ENCODE measurements at regions not wholly inside any gene's neighbourhood (a gene's known extent, or its start where the extent isn't known, plus 50 kb on each side); places are given as distances from the start of the nearest gene placed in this dataset.

DNA sequence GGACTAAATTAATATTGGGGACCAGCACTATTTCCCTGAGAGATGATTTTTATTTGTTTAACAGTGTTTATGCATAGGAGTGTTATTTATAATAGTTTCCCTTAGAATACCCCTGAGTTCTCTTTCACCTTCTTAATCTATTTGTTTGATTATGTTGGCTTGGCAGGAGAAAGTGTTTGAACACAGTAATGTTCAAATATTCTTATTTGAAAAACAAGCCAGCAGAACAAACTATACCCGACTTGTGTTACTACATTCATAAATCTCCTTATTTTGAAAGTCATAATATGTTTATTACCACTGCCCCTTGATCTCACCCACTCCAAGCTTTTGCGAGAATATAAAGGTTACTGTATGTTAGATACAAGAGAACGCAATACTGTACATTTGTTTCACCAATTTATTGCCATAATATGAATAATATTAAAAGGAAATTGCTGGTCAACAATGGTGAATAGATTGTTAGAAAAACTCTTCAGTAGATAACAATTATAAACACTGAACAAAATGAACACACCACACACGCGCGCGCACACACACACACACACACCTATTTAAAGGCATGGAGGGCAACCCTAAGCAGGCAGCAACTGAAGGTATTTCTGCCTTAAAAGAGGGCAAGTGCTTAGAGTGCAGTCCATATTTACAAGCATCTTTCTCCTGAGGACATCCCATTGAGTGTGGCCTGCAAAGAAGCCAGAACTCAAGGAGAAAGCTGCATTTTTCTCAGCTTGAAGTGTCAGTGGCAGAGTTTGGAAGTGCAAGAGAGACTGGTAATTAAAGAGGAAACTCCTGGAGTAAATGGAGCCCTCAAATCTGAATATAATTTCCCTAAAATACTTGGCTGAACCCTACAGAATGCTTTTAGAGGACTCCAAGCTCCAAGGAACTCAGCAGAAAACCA lies 279.4 kb upstream of the MAN1A1 start:
- DNase-seq = no peak

DNA sequence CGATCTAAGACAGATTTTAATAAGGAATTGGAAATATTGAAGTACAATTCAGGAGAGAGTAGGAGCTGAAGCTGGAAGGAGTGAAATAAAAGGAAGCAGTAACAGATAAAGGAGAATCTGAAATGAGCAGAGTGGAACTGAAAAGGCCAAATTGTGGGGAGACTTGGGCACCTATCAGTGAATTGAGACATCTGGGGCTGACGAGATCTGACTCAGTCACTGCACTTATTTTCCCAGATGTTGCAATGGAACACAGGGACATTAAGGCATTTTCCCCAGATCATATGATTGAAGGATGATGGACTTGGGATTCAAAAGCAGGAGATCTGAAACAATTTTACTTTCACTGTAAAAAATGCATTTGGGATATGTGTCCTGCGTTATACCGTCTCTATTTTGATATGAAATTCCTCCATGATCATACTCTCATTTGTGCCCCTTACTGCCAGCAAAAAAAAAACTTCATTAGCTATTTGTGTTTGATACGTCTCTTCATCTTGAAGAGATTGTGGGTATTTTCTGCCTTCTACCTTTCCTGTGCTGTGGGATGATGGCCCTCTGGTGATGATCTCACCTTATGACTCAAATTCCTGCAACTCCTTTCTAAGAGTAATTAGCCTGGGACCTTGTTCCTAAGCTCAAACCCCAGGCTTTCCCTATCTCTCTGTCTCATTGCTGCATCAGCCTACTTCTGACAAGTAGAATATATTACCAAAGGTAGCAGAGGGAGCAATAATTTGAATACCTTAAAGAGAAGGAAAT lies 278.5 kb upstream of the MAN1A1 start:
- peak; percentile 49 for DNase-seq

DNA sequence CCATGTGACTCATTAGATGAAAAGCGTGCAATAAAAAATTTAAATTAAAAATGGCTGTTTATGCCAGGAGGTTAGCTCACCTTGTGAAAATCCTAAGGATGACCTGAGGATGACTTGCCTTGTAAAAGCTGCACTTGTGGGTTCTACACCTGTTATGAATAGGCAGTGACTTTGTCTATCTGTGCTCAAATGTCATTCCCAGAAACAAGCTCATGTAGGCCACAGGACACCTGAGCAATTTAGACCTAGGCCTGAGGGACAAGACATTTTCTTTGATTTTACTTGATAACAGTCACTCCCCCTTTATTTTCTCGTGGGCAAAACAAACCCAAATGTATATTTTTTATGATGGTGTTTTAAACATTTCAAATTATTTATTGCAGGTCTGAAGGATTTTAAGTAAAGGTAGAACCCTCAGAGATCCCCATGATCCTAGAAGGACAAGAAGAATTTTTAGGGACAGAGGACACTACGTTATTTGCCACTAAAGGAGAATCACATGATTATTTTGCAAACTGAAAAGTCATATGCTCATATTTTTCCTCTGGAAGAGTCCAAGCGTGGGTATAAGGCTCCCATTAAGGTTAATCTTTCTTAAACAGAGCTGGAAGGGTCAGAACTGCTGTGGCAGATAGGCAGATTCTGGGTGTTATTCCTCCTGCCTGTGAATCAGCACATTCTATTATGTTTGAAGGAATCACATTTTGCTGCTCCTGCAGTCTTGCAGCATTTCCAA lies 277.5 kb upstream of the MAN1A1 start:
- no peak for DNase-seq

DNA sequence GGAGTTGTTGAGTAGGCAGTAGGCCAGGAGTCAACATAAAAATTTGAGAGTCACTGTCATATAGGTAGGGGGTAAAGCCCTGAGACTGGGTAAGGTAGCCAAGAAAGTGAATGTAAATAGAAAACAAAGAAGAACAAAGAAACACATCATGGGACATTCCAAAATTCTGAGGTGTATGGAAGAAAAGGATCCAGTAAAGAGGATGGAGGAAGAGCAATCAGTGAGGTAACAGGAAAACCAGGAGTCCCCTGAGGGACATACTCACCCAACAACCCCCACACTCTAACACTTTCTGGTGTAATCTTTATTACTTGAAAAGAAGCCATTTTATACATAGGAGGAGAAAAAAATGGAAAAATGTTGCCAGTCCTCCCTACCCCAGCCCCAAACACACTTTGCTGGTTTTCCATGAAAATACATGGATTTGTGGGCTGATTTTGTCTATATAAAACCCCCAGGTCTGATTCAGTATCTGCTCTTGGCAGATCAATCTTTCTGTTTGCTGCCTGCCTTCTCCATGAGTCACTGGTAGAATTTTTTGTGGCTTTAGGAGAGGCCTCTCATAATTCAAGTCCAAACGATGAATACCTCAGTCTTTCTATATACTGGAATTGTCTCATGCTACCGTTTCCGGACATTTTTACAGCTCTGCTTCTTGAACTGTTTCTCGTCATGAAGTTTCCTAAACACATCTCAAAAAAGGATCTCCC lies 271.4 kb upstream of the MAN1A1 start:
- peak; percentile 99 for DNase-seq

DNA sequence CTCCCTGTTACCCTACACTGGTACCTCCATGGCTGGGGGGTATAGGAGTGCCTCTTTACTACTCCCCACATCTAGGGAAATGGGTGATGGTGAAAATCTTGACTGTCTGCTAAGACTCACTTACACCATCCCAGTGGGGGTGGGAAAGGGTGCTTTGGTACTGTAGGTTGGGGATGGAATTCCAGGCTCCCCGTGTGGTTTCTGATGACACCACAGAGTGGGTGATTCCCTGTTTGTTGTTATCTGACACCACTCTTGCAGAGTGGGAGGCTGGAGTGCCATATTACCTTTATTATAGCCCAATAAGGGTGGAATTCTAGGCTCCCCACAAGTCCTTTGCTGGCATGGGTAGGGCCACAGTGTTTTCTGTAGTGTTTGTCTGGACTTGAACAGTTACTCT lies 264.6 kb upstream of the MAN1A1 start:
- DNase-seq = peak; percentile 37

DNA sequence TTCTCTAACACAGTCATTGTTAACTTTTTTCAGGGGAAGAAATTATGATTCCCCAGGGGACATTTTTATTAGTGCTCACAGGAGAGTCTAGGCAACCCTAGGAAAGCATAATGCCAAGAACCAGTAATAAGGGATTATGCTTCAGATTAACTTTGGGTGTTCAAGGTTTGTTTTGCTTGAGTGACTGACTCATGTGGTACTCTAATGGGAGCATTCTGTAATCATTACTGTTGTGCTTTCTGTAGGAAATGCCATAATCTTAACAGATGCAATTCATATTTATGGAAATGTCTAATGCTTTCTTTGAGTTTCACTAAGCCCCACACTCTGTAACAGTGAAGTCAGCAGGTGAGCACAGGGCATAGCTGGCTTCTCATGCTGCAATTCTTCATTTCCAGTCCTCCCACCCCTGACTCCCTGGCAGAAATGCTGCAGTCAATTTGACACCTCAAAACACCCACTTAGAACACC lies 263.4 kb upstream of the MAN1A1 start:
- peak; percentile 55 for DNase-seq

DNA sequence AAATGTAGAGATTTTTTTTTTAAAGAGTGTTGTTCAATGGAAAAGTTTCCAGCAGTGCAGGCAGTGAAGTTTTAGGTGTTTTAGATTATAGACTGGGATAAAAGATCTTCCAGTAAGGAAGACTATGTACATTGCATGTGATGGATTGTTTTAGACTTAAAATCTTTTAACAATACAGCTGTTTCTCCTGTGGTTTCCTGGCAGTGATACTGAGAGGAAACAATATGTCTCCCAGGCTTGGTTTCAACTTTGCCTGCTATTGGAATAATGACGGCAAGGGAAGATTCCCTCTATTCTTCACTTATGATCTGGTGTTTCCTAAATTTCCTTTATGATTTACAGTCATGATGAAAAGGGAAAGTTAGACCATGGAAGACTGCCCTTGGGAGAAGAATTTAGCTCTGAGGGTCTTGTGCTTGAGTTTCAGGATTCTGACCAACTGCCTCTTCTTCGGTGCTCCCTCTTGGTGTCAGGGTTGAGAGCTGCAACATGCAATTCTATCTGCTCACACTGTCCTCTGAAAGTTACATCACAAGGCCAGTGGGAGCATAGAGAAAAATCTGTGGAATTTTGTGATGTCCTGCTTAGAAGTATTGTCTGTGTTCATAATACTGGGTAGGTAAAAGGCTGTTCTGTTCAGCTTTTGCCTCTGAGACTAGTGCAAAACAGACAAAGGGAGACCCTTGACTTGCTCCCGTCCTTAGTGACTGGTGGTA lies 262.8 kb upstream of the MAN1A1 start:
- peak; percentile 61 for DNase-seq

DNA sequence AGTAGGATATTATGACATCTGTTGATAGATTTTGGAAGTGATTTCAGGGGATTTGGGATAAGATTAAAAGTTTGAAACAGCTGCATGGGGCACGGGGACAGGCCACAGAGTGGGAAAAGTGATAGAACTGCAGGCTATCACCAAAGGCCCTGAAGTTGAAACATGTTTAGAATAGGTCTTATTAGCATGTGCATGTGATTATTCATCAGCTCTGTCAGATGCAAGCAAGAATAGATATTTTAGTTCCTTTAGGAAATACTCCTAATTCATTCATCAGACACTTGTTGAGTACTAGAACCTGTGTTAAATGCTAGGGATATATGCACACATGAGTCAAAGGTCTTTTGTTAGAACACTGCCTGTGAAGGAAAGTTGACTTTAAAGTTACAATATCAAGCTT lies 261.2 kb upstream of the MAN1A1 start:
- no peak for DNase-seq

DNA sequence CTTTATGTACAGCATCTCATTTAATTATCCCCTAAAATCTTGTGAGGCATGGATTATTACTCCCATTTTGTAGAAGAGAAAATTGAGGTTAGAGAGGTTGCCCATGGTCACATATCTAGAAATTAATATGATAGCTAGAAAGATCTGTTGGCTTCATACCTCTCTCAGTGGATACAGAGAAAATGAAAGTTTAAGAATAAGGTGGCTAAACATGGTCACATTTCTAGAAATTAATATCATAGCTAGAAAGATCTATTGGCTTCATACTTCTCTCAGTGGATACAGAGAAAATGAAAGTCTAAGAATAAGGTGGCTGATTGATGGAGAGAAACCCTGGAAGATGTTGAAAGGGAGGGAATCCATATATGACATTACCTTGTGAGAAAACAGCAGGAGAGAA lies 260.7 kb upstream of the MAN1A1 start:
- DNase-seq = no peak

DNA sequence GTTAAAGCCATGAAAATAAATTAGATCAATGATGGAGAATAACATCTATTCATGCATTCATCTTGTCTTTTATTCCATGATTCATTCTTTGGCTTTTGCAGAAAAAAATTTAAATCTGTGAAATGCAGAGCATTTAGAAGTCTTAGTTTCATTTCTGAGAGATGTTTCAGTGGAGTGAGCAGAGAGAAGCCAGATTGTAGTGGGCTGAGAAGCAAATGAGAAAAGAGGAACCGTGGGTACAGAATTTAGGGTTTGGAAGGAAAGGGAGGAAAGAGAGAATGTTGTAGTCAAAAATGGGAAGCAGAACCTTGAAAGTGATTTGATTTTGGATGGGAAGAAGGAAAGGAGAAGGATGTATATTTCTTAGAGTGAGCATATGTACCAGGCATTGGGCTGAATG lies 260.3 kb upstream of the MAN1A1 start:
- no peak for DNase-seq

DNA sequence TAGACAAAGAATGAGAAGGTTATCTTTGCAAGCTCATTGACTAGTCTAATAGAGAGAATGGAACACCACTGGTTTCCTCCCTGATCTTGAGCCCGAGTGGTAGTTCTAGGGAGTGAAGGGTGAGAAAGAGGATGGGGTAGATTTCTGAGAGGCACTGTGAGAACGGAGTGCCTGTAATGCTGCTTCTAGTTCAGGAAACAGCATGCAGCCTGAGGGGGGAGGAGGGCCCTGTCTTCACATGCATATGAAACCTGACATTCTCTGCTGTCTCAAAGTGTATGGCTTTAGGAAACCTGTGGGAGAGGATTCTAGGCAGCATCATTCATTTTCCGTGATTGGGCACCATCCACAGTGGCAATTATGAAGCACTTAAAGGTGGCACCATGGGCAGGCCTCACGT lies 259.4 kb upstream of the MAN1A1 start:
- DNase-seq = no peak

DNA sequence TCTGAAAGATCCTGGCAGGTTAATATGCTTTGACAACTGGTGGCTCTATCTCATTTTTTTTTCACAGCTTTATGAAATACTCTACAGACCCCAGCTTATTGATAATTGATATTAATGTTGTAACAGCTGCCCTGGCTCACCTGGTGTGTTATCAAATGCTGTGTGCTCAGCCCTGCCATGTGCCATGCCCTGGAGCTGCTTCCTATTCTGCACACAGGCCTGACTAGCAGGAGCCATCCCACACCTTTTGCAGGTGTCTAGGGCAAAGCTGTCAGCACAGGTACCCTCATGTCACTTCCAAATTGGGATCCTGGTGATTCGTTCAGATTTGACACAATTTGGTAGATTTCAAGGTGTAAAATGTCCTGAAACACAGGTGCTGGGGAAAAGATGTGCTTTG lies 254.6 kb upstream of the MAN1A1 start:
- DNase-seq = no peak

DNA sequence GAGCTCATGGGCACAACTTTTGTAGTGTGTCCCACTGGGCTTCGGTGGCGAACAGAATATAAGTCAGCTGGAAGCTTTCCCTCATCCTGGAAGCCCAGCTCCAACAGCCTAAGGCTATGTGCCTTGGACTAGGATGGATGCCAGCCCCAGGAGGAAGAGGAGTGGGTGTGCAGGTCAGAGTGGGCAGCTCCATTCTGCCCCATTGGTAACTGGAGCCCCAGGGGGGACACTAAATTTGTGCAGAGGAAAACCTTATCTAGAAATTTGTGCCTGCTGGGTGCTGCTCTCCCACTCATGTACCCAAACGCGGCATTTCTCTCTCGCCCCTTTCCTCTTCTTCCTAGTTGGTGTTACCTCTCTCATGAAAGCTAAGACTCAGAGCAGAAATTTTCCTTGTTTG lies 253.9 kb upstream of the MAN1A1 start:
- DNase-seq = no peak

DNA sequence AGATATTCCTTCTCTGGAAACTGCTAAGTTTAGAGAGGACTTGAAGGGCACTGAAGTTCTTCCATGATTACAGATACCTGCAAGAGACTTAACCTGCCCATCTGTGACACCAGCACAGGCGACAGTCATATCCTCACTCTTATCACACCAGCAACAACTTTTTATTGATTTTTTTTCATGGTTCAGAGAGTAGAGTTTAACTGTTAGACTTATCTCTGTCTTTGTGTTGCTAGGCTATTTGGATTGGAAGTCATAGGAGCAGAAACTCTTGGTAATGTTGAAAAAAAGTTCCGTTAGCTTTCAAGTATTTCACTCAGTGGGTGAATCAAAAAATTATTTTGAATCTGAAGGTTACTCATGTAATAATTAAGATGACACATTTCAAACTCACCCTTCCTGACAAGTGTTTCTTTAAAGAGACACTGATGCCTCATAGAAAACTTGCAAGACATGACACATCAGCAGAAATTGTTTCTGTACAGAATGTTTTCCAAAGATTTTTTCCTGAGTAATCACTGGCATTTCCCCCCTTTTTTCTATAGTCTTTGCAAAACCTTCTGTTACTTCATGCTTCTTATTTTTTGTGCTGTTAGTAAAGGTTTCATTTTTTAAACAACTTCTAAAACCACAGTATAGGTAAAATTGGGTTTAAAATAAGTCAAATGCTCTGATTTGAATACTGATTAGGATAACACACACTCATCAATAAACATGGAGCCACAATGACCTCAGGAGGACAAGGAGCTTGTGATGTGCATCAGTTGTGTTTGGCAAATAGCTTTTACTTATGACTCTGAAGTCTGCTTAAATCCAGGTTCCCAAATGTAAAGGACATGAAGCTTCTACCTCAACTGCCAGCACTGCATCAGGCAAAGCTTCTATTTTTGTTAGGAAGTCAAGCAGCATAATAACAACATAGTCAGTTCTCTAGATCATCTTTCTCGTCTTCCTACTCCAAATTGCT lies 252.9 kb upstream of the MAN1A1 start:
- DNase-seq = peak; percentile 83

DNA sequence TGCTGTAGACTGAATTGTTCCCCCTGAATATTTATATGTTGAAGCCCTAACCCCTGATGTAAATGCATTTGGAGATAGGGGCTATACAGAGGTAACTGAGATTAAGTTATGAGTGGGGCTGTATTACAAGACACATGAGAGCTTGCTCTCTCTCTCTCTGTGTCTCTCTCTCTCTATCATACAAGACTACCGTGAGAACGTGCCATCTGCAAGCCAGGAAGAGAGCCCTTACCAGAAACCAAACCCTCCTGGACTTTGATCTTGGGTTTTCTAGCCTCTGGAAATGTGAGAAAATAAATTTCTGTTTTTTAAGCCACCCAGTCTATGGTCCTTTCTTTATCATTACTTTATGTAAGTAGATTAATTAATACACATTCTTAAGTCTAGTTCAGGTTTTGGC lies 249.3 kb upstream of the MAN1A1 start:
- DNase-seq = no peak

DNA sequence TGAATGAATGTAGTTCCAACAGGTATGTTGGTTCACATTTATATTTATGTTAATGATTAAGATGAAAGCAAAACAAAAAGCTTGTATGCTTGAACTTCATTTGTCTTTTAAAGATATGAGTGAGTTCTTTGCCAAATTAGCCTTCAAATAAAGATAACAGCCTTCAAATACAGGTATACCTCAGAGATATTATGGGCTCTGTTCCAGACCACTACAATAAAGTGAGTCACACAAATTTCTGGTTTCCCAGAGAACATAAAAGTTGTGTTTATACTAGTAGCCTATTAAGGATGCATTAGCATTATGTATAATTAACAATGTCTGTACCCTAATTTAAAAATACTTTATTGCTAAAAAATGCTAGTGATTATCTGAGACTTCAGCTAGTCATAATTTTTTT lies 245.3 kb upstream of the MAN1A1 start:
- no peak for DNase-seq

DNA sequence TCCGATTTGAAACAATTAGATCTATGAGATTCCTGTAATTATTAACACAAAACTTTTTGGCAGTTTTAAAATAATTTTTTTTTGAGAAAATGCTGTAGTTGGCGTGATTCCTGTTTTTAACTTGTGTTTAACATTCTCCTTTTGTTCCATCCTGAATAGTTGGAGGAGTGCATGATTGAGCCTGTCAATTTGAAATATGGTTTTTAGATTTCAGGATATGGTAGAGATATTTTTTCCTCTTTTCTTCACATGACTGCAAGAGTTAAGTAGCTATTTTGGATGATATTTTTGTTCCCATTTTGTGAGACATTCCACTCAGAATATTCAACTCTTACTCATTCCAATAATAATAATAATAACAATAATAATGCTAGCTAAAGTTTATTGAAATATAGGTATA lies 241.7 kb upstream of the MAN1A1 start:
- no peak for DNase-seq

DNA sequence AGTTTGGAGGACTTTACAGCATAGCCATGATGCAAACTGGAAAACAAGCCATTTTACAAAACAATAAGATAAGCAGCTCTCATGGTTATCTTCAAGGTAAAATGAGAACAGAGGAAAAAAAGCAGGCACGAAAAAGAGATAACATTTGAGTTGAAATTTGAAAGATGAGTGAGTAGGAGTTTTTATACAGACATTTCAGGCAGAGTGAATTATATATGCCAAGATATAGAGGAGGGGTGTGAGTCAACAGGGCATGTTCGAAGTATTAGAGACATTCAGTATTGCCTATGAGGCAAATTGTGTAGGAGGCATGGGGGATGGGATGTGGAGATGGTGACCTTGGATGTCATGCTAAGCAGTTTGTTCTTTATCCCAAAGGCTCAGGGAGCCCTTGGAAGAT lies 240.5 kb upstream of the MAN1A1 start:
- no peak for DNase-seq

DNA sequence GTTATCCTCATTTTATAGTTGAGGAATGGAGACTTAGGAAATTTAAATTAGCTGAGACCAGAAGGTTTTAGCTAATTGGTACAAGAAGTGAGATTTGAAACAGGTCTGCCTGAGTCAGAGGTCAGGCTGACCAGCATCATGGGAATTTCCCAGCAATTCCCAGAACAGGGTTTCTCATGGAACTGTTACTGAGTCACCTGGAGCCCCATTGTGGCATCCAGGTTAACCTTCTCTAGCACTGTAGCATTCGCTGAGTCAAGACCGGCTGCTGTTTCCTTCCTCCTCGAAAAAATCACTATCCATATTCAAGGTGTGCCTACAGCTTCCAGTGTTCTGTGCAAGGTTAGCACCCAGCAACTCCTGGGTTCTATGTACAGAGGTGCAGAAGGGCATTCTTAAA lies 238.0 kb upstream of the MAN1A1 start:
- DNase-seq = peak; percentile 8

DNA sequence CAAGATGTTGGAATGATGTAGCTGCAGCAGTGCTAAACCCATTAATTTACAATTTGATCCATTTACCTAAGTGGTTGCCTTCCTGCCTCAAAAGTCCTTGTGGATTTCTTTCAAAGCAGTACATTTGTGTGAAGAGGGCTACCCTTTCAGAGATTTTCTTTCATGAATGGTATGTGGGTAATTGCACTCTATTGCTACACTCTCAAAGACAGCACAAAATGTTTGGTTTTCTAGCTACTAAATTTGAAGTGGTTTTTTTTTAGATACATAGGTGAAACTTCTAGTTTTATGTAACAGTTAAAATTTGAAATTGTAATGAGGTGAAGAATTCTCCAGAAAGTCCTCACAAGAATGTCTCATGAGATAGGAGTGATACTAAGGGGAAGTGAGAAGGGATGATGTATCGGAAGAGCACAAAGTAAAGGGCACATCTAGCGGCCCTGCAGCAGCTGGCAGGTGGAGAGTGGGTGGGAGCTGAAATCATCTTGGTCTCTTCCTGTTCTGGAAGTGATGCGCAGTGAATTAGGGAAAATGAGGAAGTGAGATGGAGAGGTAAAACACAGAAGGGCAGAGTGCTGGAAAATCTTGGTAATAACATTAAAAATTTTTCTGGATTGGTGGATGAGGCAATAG lies 236.8 kb upstream of the MAN1A1 start:
- no peak for DNase-seq
